ENCODE measurements at regions not wholly inside any gene's neighbourhood (a gene's known extent, or its start where the extent isn't known, plus 50 kb on each side); places are given as distances from the start of the nearest gene placed in this dataset.
"Not testable (repeated sequence)": the region's sequence is repeated elsewhere in the genome, so short reads cannot be mapped to it uniquely, and the experiment has no call there.

GRCh38 chr6:141498977-141499376, 633.7 kb upstream of the GJE1 start:
- DNase-seq (ENCODE audit: low spot score): no peak

- no peak for DNase-seq (ENCODE audit: low spot score)
These were observed 640.0 kb upstream of the GJE1 start for GRCh38 chr6:141492521-141493284.

DNA sequence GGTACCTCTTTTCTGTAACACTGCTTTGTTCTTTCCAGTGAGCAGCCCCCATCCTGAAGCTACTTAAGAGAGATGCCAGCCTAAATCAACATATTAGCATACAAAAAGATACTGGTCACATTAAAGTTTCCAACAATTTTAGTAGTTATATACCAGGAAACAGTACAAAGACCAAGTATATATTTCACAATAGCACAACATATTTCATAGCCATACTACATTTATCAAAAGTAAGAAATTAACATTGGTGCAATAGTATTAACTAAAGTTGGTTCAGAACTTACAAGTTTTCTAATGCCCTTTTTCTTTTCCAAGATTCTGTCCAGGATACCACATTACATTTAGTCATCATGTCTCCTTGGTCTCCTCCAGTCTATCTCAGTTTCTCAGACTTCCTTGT, 641.0 kb upstream of the GJE1 start:
- DNase-seq (ENCODE audit: low spot score): no peak

GRCh38 chr6:141490982-141491381, 641.7 kb upstream of the GJE1 start:
- no peak for DNase-seq (ENCODE audit: low spot score)

DNA sequence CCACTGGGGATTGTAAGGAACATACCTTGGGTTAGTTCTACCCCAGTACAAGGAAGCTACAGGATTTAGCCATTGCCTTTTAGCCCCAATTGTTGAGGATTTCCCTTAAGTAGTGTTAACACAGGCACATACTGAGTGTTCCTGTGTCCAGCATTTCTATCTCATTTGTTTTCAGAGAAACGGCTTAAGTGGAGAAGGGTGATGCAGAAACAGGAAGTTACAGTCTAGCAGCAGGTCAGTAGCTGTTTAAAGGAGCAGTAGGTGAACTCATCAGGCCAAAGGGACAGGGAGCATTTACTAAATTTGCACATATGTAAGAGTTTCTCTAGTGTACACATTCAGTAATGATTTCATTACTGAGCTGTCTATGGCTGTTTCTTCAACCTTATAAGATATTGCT, 644.2 kb upstream of the GJE1 start:
- DNase-seq (ENCODE audit: low spot score): no peak

- DNase-seq (ENCODE audit: low spot score): no peak
These were observed 645.8 kb upstream of the GJE1 start for GRCh38 chr6:141486942-141487341.

DNA sequence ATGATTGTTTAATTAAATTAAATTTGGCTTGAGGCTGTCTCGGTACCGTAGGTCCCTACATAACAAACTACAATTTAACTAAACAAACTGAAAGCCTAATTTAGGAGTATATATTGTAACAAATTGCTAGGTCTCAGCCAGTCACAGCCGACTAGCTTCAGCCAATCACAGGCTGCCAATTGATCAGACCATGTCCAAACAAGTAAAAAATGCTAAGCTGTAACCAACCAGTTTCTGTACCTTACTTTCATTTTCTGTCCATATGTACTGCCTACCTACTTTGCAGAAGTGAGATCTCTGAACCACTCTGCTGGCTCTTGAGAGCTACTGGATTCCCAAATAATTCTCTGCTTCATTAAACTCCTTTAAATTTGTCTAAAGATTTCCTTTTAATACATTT, 648.0 kb upstream of the GJE1 start:
- DNase-seq (ENCODE audit: low spot score): no peak

GRCh38 chr6:141483598-141484061, 649.1 kb upstream of the GJE1 start:
- no peak for DNase-seq (ENCODE audit: low spot score)

- DNase-seq (ENCODE audit: low spot score): no peak
These were observed 649.7 kb upstream of the GJE1 start for GRCh38 chr6:141482796-141483597.

GRCh38 chr6:141475259-141475658, 657.5 kb upstream of the GJE1 start:
- no peak for DNase-seq (ENCODE audit: low spot score)

GRCh38 chr6:141472162-141472928, 660.4 kb upstream of the GJE1 start:
- no peak for DNase-seq (ENCODE audit: low spot score)

DNA sequence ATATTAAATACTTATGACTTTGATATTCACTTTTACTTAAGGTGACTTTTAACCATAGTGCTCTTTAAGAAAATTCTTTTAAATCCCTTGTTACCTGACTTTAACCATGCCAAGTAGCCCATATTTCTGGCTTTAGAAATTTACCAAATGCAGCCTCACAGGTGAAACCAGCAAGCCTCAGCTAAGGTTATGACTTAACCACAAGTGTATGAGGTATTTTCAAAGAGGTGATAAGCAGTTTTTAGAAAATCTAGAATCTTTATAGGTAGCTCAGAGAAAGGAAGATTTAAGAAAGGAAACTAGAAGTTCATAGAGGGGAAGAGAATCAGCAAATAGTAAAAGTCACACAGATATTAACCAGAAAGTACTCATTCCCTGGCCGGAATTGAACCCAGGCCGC, 661.9 kb upstream of the GJE1 start:
- DNase-seq (ENCODE audit: low spot score): no peak

DNA sequence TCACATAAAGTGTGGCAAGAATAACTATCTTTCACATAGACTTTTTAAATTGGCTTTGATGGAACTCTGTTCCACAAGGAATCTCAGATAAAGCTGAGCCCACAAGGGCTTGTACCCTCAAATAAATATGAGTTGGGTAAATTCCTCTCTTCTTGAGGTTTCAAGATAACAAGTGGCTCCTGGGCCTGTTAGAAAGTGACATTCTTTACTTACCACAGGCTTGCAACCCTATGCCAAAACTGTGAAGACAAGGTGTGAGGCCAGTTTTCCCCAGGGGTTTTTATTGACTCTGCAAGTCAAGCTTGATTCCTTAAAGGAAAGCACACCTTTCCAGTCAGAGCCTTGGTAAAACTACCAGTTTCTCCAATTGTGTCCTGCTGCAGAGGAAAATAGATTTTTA, 664.8 kb upstream of the GJE1 start:
- no peak for DNase-seq (ENCODE audit: low spot score)

- DNase-seq (ENCODE audit: low spot score): no peak
These were observed 665.7 kb upstream of the GJE1 start for GRCh38 chr6:141467041-141467440.

DNA sequence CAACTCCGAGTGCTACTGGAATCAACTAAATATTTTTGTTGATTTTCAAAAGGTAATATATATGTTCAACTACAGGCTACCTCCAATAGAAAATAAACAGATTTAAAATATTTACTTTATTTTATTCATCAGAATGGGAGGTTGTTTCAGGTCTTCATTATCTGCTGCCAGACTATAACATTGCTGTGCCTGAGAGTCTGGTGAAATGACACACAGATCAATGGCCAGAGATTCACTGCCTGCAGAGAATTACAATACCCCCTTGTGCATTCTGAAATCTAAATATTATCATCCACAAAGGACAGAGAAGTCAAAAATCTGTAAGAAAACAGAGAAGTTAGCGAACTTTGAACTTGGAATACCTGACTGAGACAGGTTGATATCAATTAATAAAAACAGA, 667.8 kb upstream of the GJE1 start:
- DNase-seq (ENCODE audit: low spot score): no peak

DNA sequence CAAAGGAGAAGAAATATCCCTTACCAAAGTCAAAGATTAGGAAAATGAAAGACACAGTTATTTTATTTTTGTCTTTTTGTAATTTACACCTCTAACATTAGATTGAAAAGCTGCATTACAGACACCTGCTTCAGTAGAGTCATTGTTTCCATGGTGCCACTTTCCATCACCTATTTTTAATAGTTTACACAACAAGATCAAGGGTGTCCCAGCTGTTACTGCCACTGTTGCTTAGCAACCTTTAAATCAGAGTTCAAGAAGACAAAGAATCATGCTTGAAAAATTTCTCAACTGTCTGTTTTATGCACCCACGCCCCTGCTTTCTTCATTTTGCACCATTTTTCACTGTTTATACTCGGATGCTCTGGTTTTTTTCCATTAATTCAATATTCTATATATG, 668.2 kb upstream of the GJE1 start:
- DNase-seq (ENCODE audit: low spot score): peak; percentile 29

DNA sequence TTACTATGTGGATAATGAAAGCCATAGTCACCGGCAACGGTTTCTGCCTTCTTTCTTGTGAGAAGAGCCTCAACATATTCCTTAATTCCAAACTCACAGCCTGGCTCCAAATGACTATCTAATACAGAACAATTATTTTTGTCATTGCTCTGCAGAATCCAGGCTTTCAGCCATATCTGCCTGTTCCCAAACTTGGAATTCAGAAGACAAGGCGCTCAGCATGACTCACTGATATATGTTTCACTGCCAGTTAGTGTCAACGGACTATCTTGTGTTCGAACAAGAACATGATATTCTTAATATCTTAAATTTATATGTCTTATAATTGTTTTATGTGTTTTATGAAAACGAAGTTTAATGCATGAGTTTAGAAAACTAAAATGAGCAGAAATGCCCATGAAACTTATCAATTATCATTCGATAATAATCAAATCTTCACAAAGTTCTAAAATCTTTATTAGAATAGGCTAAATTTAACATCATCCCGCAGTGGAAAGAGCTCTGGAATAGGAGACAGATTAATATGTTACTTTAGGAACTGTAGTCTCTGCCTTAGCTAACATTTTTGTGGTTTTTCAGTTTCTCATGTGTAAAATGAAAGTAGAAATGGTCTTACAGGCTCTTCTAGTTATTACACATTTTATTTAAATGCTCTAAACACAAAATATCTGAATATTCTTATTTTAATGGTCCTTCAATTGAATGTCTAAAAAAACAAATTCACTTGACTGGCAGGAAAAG, 669.3 kb upstream of the GJE1 start:
- no peak for DNase-seq (ENCODE audit: low spot score)

DNA sequence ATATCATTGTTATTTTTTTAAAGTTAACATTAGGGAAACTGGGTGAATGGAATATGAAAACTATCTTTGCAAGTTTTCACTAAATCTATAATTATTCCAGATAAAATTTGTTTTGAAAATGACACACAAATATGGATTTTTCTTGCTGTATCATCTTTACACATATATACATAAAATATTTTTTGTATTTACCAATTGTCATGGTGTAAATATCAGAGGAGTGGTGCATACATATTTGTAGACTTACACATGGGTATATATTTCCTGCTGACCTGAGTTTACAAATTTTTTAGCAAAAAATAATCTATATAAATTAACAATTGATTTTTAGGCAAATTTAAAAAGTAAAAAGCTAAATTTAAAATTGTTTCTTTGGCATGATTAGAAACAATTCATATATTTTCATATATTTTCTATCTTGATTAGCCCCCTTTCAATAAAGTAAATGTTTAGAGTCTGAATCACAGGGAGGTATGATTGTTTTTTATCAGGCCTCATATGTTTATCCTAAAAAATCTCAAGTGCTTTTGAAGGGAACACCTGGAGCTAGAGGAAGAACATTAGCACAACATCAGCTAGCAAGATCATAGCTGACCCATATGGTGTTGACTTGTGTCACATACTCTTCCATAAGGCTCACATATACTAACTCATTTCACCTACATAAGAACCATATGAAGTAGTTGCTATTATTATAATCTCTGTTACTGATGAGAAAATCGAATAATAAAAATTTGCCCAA, 671.8 kb upstream of the GJE1 start:
- DNase-seq (ENCODE audit: low spot score): no peak

GRCh38 chr6:141460245-141460644, 672.5 kb upstream of the GJE1 start:
- not testable (repeated sequence) for DNase-seq (ENCODE audit: low spot score)

GRCh38 chr6:141457984-141458383, 674.7 kb upstream of the GJE1 start:
- not testable (repeated sequence) for DNase-seq (ENCODE audit: low spot score)

- DNase-seq (ENCODE audit: low spot score): no peak
These were observed 680.4 kb upstream of the GJE1 start for GRCh38 chr6:141452354-141452686.

Measured in D341Med (cell line).